ENCODE measurements at regions not wholly inside any gene's neighbourhood (a gene's known extent, or its start where the extent isn't known, plus 50 kb on each side); places are given as distances from the start of the nearest gene placed in this dataset.

- TF ChIP-seq, protein P1, sequence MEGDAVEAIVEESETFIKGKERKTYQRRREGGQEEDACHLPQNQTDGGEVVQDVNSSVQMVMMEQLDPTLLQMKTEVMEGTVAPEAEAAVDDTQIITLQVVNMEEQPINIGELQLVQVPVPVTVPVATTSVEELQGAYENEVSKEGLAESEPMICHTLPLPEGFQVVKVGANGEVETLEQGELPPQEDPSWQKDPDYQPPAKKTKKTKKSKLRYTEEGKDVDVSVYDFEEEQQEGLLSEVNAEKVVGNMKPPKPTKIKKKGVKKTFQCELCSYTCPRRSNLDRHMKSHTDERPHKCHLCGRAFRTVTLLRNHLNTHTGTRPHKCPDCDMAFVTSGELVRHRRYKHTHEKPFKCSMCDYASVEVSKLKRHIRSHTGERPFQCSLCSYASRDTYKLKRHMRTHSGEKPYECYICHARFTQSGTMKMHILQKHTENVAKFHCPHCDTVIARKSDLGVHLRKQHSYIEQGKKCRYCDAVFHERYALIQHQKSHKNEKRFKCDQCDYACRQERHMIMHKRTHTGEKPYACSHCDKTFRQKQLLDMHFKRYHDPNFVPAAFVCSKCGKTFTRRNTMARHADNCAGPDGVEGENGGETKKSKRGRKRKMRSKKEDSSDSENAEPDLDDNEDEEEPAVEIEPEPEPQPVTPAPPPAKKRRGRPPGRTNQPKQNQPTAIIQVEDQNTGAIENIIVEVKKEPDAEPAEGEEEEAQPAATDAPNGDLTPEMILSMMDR (conservative IDR thresholded peaks at IDR 0.05; ENCODE audit: low read depth, low read length): no peak
- DNase-seq (ENCODE audit: low read depth): no peak
- no peak overlapping the region for H3K4me3 ChIP-seq (ENCODE audit: low read depth, low read length)
Observed at GRCh38 chr14:76974365-76974764, 54.1 kb downstream of the IRF2BPL start.

GRCh38 chr14:76971549-76971948 is 57.0 kb downstream of the IRF2BPL start:
- no peak overlapping the region for H3K4me3 ChIP-seq (ENCODE audit: low read depth, low read length)
- TF ChIP-seq, protein P1 (conservative IDR thresholded peaks at IDR 0.05; ENCODE audit: low read depth, low read length): no peak
- DNase-seq (ENCODE audit: low read depth): no peak

DNA sequence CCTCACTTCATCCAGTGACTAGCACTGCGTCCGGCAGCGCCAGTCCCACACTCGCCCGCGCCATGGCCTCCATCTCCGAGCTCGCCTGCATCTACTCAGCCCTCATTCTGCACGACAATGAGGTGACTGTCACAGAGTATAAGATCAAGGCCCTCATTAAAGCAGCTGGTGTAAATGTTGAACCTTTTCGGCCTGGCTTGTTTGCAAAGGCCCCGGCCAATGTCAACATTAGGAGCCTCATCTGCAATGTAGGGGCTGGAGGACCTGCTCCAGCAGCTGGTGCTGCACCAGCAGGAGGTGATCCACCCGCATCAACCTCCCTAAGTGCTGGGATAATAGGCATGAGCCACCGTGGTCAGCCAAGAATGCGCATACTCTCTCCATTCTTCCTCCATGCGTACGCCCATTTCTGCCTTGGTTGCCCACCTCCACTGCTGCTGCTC is 59.9 kb downstream of the IRF2BPL start:
- H3K4me3 ChIP-seq (ENCODE audit: low read depth, low read length): no peak overlapping the region
- TF ChIP-seq, protein P1 (conservative IDR thresholded peaks at IDR 0.05; ENCODE audit: low read depth, low read length): no peak
- DNase-seq (ENCODE audit: low read depth): no peak

DNA sequence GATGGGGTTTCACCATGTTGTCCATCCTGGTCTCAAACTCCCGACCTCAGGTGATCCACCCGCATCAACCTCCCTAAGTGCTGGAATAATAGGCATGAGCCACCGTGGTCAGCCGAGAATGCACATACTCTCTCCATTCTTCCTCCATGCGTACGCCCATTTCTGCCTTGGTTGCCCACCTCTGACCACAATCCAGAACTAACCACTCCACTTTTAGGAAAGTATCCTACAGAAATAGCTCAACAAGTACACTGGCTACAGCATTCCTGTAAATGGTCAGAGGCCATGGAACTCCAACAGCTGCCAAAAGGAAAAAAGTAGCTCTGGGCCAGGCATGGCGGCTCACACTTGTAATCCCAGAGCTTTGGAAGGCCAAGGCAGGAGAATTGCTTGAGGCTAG is 60.7 kb downstream of the IRF2BPL start:
- TF ChIP-seq, protein P1 (conservative IDR thresholded peaks at IDR 0.05; ENCODE audit: low read depth, low read length): no peak
- H3K4me3 ChIP-seq (ENCODE audit: low read depth, low read length): no peak overlapping the region
- no peak for DNase-seq (ENCODE audit: low read depth)

DNA sequence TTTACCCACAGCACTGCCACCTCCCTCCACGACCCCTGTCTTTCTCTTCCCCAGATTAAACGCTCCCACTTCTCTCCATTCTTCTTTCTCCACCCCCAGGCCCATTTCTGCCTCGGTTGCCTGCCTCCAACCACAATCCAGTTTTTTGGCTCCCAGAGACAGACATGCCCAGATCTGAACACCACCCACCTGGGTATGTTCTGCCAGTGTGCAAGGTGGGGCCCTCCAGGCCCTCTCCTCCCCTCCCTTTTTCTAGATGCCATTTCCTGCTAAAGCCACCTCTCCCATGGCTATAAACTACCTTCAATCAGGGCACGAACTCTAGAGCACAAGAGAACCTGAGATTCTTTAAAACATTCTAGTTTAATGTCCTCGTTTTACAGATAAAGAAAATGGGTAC is 63.3 kb downstream of the IRF2BPL start:
- TF ChIP-seq, protein P1 (conservative IDR thresholded peaks at IDR 0.05; ENCODE audit: low read depth, low read length): no peak

DNA sequence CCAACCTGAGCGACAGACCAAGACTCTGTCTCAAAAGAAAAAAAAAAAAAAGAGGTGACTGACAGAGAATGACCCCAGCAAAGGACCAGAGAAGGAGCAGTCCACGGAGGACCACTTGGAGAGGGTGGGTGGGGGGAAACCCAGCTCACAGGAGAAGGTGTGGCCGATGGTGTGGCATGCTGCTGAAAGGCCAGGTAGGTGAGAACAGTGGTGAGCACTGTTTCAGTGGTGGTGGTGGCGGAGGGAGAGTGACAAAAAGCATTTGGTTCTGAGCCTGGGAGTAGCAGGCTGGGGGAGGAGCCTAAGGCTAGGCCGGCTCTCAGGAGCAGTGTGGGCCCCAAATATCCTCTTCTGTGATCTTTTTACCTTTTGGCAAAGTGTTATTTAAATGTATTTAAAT is 63.8 kb downstream of the IRF2BPL start:
- TF ChIP-seq, protein P1 (conservative IDR thresholded peaks at IDR 0.05; ENCODE audit: low read depth, low read length): no peak
- no peak overlapping the region for H3K4me3 ChIP-seq (ENCODE audit: low read depth, low read length)

More for the DNA sequence above, 63.3 kb downstream of the IRF2BPL start:
- no peak overlapping the region for H3K4me3 ChIP-seq (ENCODE audit: low read depth, low read length)
- DNase-seq (ENCODE audit: low read depth): no peak

GRCh38 chr14:76963372-76963771 is 65.1 kb downstream of the IRF2BPL start:
- DNase-seq (ENCODE audit: low read depth): no peak
- TF ChIP-seq, protein P1 (conservative IDR thresholded peaks at IDR 0.05; ENCODE audit: low read depth, low read length): no peak
- no peak overlapping the region for H3K4me3 ChIP-seq (ENCODE audit: low read depth, low read length)

More for the DNA sequence above, 63.8 kb downstream of the IRF2BPL start:
- no peak for DNase-seq (ENCODE audit: low read depth)

All from epithelial cell of proximal tubule (primary cell).